ENCODE measurements at regions not wholly inside any gene's neighbourhood (a gene's known extent, or its start where the extent isn't known, plus 50 kb on each side); places are given as distances from the start of the nearest gene placed in this dataset.
"Not testable (repeated sequence)": the region's sequence is repeated elsewhere in the genome, so short reads cannot be mapped to it uniquely, and the experiment has no call there.

GRCh38 chr1:222470252-222470805 lies 77.6 kb downstream of the HHIPL2 start:
- not testable (repeated sequence) for DNase-seq (ENCODE audit: low spot score)

- no peak for DNase-seq (ENCODE audit: low spot score)
These were observed 81.6 kb downstream of the HHIPL2 start for GRCh38 chr1:222466150-222466865.

DNA sequence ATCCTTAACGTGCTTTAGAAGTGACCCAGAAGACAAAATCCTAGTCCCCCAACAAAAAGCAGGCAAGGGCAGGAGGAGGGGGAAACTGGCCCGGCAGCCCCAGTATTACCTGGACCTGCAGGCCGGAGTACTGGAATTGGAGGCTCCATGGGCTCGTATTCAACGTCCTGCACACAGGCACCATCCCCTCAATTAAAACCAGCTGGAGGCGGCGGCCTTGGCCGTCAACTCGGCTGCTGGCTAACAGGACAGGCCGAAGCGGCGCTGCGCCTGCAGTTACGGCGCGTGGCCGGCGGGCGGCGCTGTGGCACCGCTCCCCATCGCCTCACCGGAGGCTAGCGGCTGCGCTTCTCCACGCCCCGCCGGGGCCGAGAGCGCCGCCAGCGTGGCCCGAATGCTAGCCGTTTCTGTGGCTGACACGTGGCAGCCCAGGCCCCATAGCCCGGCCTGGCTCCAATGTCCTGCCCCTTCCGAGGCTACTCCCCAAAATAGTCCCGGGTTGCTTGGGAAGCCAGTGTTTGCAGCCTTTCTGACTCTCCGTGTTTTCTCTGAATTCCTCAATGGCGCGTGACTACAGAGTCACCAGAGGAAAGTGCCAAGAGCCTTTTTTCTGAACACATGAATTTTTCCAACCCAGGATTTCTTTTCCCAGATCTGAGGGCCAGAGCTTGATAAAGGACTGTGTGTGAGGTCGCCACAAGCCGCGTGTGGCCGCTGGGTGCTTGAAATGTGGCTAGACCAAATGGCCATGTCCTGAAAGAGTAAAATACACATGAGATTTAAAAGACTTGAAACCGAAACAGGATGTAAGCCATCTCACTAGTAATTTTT lies 82.5 kb downstream of the HHIPL2 start:
- peak; percentile 94 for DNase-seq (ENCODE audit: low spot score)

DNA sequence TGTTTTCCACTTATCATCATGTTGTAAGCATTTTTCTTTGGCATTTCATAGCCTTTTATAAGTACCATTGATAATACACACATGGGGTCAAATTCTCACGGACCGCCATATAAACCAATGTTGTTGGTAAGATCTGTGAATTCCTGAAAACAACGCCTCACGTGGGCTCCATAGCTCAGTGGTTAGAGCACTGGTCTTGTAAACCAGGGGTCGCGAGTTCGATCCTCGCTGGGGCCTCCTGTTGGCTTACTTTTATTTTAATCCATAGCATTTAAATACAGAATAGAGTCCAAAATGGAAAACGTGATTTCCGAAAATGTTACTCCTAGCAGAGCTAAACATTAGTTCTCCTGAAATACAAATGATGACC lies 83.1 kb downstream of the HHIPL2 start:
- peak; percentile 84 for DNase-seq (ENCODE audit: low spot score)

GRCh38 chr1:222463059-222463730 lies 84.7 kb downstream of the HHIPL2 start:
- no peak for DNase-seq (ENCODE audit: low spot score)

- DNase-seq (ENCODE audit: low spot score): no peak
These were observed 85.3 kb downstream of the HHIPL2 start for GRCh38 chr1:222462601-222463000.

DNA sequence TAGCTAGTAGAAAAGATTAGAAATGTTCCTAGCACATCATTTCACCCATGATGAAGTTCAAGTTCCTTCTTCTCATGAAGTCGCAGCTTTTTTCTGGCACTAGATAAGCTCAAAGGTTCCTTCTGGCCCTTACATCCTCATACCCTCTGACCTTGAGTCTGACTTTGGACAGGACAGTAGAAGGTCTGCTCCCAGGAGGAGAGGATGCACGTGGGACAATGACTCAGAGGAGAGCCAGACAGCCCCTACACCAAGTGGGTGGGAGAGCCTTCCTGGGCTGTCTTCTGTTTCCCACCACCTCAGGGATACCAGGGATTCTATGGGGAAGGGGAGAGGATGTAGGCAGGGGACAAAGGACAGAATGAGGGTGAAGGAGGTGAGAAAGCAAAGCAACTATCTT lies 86.0 kb downstream of the HHIPL2 start:
- DNase-seq (ENCODE audit: low spot score): no peak

DNA sequence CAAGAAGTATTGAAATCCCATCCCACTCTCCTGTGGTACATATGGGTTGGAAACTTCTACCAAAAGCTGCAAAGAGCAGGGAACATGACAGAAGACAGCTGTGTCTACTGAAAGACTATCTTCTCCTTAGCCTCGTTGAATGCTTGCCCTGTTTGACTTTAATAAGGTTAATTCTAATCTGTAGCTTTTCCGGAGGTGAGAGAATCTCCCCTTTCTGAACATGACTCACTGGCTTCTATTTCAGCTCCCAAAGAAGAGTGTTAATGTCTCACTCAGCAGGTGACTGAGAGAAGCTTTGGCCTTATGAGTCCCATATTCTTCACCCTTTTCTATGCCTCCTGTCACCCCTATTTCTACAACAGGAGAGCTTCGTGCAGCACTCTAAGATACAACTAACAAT lies 88.3 kb downstream of the HHIPL2 start:
- DNase-seq (ENCODE audit: low spot score): no peak

DNA sequence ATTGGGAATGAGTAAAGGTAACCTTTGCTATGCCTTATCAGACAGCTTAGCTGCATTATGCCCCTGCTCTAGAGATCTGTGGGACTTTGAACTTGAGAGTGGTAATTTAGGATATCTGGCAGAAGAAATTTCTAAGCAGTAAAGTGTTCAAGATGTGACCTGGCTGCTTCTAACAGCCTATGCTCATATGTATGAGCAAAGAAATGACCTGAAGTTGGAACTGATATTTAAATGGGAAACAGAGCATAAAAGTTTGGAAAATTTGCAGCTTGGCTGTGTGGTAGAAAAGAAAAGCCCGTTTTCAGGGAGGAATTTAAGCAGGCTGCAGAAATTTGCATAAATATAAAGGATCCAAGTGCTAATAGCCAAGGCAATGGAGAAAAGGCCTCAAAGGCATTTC lies 90.4 kb downstream of the HHIPL2 start:
- no peak for DNase-seq (ENCODE audit: low spot score)

DNA sequence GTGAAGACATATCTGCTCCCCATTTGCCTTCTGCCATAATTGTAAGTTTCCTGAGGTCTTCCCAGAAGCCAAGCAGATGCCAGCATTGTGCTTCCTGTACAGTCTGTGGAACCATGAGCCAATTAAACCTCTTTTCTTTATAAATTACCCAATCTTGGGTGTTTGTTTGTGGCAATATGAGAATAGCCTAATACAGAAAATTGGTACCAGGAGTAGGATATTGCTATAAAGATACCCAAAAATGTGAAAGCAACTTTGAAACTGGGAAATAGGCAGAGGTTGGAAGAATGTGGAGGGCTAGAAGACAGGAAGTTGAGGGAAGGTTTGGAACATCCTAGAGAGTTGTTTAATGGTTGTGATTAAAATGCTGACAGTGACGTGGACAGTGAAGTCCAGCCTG lies 90.8 kb downstream of the HHIPL2 start:
- no peak for DNase-seq (ENCODE audit: low spot score)

GRCh38 chr1:222455188-222455879 lies 92.6 kb downstream of the HHIPL2 start:
- peak; percentile 92 for DNase-seq (ENCODE audit: low spot score)

DNA sequence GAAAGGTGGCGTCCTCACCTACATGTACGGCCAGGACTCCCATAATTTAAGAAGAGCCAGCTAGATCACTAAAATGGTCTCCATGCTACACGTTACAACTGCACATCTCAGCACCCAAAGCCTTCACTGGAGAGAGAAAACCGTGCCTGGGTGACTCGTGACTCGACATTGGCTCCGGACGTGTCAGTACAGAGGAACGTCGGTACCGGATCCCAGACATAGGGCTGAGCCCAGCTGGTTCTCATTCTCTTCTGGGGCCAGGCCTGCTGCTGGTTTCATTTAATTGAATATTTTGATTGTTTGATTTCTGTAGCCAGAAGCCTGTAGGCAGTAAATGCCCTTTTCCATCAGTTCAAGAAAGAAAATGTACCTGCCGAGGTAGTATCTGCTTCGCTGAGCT lies 93.1 kb downstream of the HHIPL2 start:
- DNase-seq (ENCODE audit: low spot score): no peak

- DNase-seq (ENCODE audit: low spot score): no peak
These were observed 93.7 kb downstream of the HHIPL2 start for GRCh38 chr1:222454186-222454585.

DNA sequence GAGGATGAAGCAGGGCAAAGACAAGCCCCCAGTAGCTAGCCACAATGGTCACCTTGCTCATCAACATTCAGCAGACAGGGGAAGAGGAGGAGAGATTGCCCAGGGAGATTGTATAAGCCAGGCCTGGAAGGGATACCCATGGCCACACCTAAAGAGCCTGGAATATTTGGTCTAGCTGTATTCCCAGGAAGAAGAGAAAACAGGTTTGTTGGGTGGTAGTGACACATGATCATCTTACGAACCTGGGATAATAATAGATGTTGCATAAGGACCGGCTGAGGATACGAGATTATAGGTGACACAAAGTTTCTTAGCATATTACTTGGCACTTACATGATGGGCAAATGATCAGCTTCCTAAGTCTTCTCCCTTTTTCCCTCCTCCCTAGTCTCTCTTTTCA lies 95.9 kb downstream of the HHIPL2 start:
- no peak for DNase-seq (ENCODE audit: low spot score)

DNA sequence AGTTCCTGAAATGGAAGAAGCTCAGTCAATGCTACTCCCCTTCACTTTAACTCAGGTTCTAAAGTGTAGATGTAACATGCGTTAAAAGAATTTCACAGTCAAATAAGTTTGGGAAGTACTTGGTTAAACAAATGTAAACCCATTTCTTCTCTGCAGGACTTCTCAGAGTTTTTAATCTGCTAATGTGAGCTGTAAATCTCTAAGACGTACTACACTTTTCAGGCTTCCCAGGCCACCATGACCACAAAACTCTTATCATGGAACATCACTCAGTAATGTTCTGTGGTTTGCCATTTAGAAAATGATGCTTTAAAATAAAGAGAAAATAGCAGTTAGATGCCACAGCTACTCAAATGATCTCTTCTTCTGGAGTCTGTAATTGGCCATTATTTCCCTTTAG lies 104.3 kb downstream of the HHIPL2 start:
- DNase-seq (ENCODE audit: low spot score): peak; percentile 54

DNA sequence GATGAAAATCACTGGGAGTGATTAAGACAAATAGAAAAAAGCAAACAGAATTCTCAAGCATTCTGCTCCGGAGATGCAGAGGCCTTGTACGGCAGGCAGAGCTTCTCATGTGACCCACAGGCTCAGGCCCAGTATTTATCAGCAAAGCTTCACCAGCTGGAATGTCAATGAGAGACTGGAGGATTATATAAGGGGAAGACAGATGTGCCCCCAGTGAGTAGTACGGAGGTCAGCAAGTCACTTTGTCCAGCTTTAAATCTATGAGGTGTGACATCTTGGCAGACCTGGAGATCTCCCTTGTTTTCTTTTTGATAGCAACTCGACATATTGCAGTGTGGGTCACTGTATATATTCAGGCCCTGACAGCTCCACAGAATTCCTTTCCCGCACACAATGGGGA lies 106.8 kb downstream of the HHIPL2 start:
- peak; percentile 36 for DNase-seq (ENCODE audit: low spot score)

DNA sequence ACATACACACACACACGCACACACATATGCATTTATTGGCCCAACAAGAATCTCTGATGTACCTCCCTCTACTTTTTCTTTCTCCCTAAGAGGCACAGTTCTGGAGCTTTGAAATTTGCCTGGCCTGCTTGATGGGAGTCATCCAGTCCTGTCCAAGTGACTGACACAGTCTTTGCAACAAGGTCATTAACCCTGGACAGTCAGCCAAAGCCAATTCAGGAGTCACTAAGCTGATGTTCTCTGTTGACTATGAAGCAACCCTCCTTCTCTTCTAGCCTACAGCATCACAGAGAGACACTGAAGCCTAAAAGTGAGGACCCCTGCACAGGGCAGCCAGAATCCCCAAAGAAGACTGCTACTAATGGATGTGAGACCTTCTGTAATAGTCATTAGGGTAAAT lies 123.1 kb downstream of the HHIPL2 start:
- no peak for DNase-seq (ENCODE audit: low spot score)

GRCh38 chr1:222421380-222421779 lies 126.5 kb downstream of the HHIPL2 start:
- DNase-seq (ENCODE audit: low spot score): no peak

GRCh38 chr1:222420633-222421032 lies 127.3 kb downstream of the HHIPL2 start:
- no peak for DNase-seq (ENCODE audit: low spot score)

DNA sequence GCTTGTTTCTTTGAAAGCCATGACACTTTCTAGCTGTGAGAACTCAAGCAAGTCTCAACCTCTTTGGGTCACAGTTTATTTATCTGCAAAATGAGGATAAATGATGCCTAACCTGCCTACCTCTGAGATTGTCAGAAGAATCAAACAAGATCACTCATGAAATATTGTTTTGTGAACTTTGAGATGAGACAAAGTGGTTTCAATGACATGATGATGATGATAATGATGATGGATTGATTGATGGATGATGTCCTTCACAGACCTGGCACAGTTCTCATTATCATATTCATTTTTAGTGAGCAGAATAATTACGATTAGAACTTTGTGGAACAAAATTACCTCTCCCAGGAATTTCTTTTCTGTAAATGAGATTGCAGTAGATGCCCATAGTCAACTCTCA lies 129.2 kb downstream of the HHIPL2 start:
- DNase-seq (ENCODE audit: low spot score): no peak

DNA sequence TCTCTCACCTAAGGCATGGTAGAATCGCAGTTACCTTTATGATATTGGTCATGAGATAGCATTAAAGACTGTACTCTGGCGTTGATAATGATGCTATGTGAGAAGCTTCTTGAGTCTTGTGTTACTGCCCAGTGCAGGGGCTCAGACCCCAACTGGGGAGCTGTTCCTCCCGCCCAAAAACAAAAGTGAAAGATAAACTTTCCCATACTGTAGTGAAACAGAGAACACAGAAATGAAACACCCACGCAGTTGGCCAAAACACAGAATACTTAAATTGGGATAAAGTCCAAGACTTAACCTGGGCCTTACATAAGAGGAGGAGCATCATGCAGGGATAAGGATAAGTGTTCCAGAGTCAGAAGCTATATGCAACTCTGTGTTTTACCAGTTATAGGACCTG lies 130.6 kb downstream of the HHIPL2 start:
- no peak for DNase-seq (ENCODE audit: low spot score)

Data from A172 (cell line).